Adrenal gland (tissue), 9 donors: ENCODE measurements at regions not wholly inside any gene's neighbourhood (a gene's known extent, or its start where the extent isn't known, plus 50 kb on each side); places are given as distances from the start of the nearest gene placed in this dataset.

Experiments used
- DNase-seq, 7 donors: peaks; one replicate each; pipeline ENCODE4 v3.0.0-alpha.2; 2019 to 2020
- H3K27ac ChIP-seq, 5 donors: fragments of 200-600 bp; sonication (generic) in 4 of 5; 1 replicate in 3 of 5; 2 replicates in 2 of 5; pipeline versions ENCODE4 v1.5.1 to v1.8.0; 2016 to 2020; ENCODE audit warnings: mild to moderate bottlenecking in 1 of 5
- H3K27me3 ChIP-seq: fragments of 200-600 bp; 2 replicates; pipeline ENCODE4 v1.8.0; 2021
- H3K36me3 ChIP-seq, 2 donors: fragments of 200-600 bp; replicated peaks in 1 of 2; 1 replicate in 1 of 2; 2 replicates in 1 of 2; pipeline versions ENCODE4 v1.5.1 to v1.8.0; 2018 to 2022
- H3K4me1 ChIP-seq, 2 donors: fragments of 200-600 bp; replicated peaks in 1 of 2; 1 replicate in 1 of 2; 2 replicates in 1 of 2; pipeline versions ENCODE4 v1.5.1 to v1.8.0; 2018 to 2021
- H3K4me3 ChIP-seq, 4 donors: fragments of 200-600 bp; sonication (generic) in 3 of 4; one replicate each; pipeline ENCODE4 v1.5.1; 2016 to 2018
- H3K9me3 ChIP-seq, 3 donors: fragments of 200-600 bp; sonication (generic) in 1 of 3; replicated peaks in 1 of 3; 1 replicate in 2 of 3; 2 replicates in 1 of 3; pipeline versions ENCODE4 v1.5.1 to v1.8.0; 2016 to 2021
- POLR2A ChIP-seq, 2 donors: fragments of 450-650 bp; IDR thresholded peaks; one replicate each; pipeline ENCODE4 v1.6.1; 2017; ENCODE audit warnings: antibody characterized with exemption in 2 of 2, mild to moderate bottlenecking in 2 of 2, moderate library complexity in 1 of 2
- WGBS, 4 donors: extraction: QIAGEN DNeasy Blood & Tissue Kit in 2 of 4; methylation state at CpG; one replicate each; pipeline versions ENCODE4 v1.1.5 to v1.1.7; 2013 to 2017; 5-methylcytosine and 5-hydroxymethylcytosine counted together
- intact Hi-C, 2 donors: fragments of 100-400 bp; cut with DNase I; formaldehyde crosslinking; loops; one replicate each; pipeline versions ENCODE4 v1.14.1 to v1.15.0; 2022 to 2023
- TF ChIP-seq, protein P1 (sequence below), 6 experiments: fragments of 450-650 bp in 4 of 6; fragments of 200-600 bp in 2 of 6; sonication (generic) in 1 of 6; IDR thresholded peaks; 1 replicate in 5 of 6; 2 replicates in 1 of 6; pipeline versions ENCODE4 v1.5.1 to v1.8.0; 2016 to 2021; ENCODE audit warnings: antibody characterized with exemption in 6 of 6, mild to moderate bottlenecking in 2 of 6, moderate library complexity in 1 of 6
- donor health status: healthy with polysubstance abuse.
- donor health status: Bipolar disorder and iron deficiency.
- donor health status: DM: yes; HTN: yes; CAD: no.
- donor health status: DM: no; HTN: no; CAD: no.
- donor health status: DM: no; HTN: no; CAD: no.

DNA sequence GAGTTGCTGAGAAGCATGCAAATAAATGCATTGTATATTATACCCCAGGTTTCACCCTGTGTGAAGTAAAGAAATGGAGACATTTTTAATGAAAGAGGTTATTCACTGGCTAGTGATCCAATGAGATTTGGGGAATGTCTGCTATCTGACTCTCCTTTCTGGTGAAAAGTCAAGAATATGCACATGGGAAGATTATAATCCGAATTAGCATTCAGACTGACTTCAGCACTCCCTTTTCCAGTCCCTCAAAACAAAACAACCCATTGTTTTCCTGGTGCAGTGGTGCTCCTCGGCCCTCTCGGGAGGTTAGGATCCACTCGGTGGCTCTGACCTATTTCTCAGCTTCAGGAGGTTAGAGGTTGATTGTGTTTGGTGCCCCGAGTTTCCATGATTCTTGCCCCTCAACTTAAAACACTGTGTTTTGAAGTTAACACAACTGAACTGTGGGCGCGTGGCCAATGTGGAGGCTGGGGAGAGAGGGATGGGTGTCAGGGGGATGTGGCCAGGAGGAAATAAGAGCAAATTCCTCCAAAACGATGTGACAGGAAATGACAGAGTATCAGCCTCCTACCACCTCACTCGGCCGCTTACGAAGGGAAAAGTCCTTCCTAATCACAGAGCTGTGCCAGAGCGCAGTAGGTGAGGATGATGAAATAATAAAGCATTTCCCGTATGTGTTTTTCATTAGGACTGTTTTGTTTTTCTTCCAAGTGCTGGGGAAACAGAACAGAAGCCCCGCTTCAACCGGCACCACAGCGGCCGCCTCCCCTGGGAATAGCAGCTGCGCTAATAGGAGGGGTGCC, 440.1 kb downstream of the MTX2 start:
- intact Hi-C loops, result no loop called here
- no peak overlapping the region for H3K4me3 ChIP-seq
- no peak for TF ChIP-seq POLR2A (IDR thresholded peaks at IDR 0.05)
- TF ChIP-seq, protein P1, sequence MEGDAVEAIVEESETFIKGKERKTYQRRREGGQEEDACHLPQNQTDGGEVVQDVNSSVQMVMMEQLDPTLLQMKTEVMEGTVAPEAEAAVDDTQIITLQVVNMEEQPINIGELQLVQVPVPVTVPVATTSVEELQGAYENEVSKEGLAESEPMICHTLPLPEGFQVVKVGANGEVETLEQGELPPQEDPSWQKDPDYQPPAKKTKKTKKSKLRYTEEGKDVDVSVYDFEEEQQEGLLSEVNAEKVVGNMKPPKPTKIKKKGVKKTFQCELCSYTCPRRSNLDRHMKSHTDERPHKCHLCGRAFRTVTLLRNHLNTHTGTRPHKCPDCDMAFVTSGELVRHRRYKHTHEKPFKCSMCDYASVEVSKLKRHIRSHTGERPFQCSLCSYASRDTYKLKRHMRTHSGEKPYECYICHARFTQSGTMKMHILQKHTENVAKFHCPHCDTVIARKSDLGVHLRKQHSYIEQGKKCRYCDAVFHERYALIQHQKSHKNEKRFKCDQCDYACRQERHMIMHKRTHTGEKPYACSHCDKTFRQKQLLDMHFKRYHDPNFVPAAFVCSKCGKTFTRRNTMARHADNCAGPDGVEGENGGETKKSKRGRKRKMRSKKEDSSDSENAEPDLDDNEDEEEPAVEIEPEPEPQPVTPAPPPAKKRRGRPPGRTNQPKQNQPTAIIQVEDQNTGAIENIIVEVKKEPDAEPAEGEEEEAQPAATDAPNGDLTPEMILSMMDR (IDR thresholded peaks at IDR 0.05), result no peak
- H3K36me3 ChIP-seq, result no peaks in the 10 kb centered on the region
- H3K27me3 ChIP-seq, result no peaks in the 10 kb centered on the region
- H3K27ac ChIP-seq, result no peak overlapping the region
- 68 to 80% (median 76%) methylated on average over 18 of the region's 18 CpGs for WGBS, 4 donors
- no peak for DNase-seq
- H3K4me1 ChIP-seq, result no peaks in the 10 kb centered on the region
- H3K9me3 ChIP-seq, result no peaks in the 10 kb centered on the region

DNA sequence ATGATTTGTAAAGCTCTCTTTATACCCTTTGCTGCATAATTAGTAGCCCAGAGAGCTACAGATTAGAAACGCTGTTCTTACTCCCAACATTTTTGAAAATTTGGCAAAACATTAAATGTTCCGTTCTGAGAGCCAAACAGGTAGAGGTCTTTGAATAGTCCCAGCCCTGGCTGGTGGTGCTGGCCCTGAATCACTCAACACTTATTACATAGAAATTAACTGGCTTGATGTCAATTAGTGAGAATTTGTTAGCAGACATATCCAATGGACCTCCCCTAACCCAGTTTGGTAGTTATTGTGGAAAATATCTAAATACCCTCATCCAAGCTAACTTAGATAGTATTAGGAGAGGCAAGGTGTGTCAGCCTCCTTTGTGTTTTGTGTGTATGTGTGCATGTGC, 440.7 kb downstream of the MTX2 start:
- no peaks in the 10 kb centered on the region for H3K4me1 ChIP-seq
- no peaks in the 10 kb centered on the region for H3K9me3 ChIP-seq
- H3K27ac ChIP-seq, result no peak overlapping the region
- intact Hi-C loops, result no loop called here
- no peak for DNase-seq
- H3K36me3 ChIP-seq, result no peaks in the 10 kb centered on the region
- WGBS, 4 donors, result 81 to 92% (median 82%) methylated on average over 2 of the region's 2 CpGs
- no peak overlapping the region for H3K4me3 ChIP-seq
- TF ChIP-seq, protein P1 (IDR thresholded peaks at IDR 0.05), result no peak
- TF ChIP-seq POLR2A (IDR thresholded peaks at IDR 0.05), result no peak
- no peaks in the 10 kb centered on the region for H3K27me3 ChIP-seq

DNA sequence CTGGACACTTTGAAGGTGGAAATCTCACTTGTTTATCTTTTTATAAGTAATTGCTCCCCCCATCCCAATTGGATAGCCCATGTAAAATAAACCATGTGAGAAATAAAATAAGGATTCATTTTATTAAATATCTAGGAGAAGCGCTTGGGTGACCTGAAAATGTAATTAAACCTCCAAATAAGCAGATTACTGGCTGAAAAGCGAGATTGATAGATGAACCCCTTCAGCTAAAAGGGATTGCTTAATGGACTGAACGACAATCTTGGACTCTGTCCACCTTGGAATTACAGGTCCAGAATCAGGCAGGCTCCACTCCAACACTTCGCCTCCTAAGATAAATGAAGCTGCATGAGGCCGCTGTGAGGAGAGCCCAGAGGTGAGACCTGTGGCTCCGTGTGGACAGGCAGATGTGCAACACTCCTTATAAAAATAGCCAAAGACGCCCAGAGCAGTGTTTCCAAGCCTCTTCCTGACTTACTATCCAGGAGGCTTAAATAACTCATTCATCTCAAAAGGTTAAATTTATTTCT, 441.5 kb downstream of the MTX2 start:
- Histone ChIP-seq H3K36me3 (no peaks in the 10 kb centered on the region), H3K4me3 (no peak overlapping the region), H3K27ac (no peak overlapping the region), H3K27me3 (no peaks in the 10 kb centered on the region), H3K4me1 (no peaks in the 10 kb centered on the region), H3K9me3 (no peaks in the 10 kb centered on the region)
- intact Hi-C loops, result no loop called here
- 59 to 68% (median 63%) methylated on average over 7 of the region's 7 CpGs for WGBS, 4 donors
- peak in 1 of 7 donors; percentile 57 for DNase-seq
- TF ChIP-seq, protein P1 (IDR thresholded peaks at IDR 0.05), result no peak
- TF ChIP-seq POLR2A (IDR thresholded peaks at IDR 0.05), result no peak

DNA sequence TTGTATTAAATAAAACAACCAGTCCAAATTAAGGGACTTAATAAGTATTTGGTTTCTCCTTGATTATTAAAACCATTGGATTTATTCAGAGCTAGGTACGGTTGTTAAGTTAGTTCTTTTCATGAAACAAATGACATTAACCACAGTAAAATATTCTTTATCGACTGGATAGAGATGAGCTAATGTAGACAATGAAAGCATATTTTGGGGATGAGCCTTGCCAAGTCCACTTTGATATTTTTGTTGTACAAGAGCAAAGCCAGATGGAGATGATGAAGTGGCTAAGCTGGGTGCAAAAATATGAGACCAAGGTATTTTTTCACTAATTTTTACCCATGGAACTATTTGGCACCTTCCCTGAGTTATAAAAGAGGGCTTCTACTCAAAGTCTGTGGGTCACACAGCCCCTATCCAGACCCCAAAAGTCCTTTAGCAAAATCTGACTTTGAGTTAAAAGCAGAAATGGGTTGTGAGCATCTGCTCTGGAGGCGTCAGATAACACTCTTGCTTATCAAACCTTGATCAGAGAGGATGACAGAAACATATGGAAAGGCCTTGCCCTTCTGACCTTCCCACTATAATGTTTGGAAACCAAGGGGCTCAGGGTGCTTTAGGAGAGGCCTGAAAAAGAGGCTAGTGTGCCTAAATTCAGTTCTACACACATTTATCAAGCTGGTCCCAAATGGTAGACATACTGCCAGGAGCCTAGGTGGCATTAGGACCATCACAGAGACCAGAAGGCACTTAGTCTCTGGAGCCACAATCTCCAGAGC, 456.8 kb downstream of the MTX2 start:
- no peaks in the 10 kb centered on the region for H3K9me3 ChIP-seq
- WGBS, 4 donors, result 84 to 91% (median 89%) methylated on average over 3 of the region's 3 CpGs
- peaks cover 7 to 13% of the 10 kb centered on the region in 2 donors for H3K4me1 ChIP-seq
- H3K27me3 ChIP-seq, result no peaks in the 10 kb centered on the region
- H3K4me3 ChIP-seq, result no peak overlapping the region
- H3K36me3 ChIP-seq, result no peaks in the 10 kb centered on the region
- H3K27ac ChIP-seq, result no peak overlapping the region
- intact Hi-C loops, result no loop called here
- no peak for DNase-seq
- TF ChIP-seq, protein P1 (IDR thresholded peaks at IDR 0.05), result no peak
- TF ChIP-seq POLR2A (IDR thresholded peaks at IDR 0.05), result no peak
